Neuronal stem cell (in vitro differentiated cells): ENCODE measurements at regions not wholly inside any gene's neighbourhood (a gene's known extent, or its start where the extent isn't known, plus 50 kb on each side); places are given as distances from the start of the nearest gene placed in this dataset.
"Not testable (repeated sequence)": the region's sequence is repeated elsewhere in the genome, so short reads cannot be mapped to it uniquely, and the experiment has no call there.

Experiments used
- DNase-seq: peaks from one replicate; pipeline ENCODE4 v3.0.0-alpha.2; 2013; ENCODE audit warnings: low spot score
- H2AFZ ChIP-seq: one replicate; pipeline ENCODE4 v1.6.1; 2013; ENCODE audit warnings: mild to moderate bottlenecking, low read length, inconsistent platforms
- H2AK5ac ChIP-seq: 2 replicates; pipeline ENCODE4 v1.6.1; 2013; ENCODE audit warnings: low read depth, mild to moderate bottlenecking, inconsistent platforms, low read length, moderate library complexity, mixed read lengths
- H2BK120ac ChIP-seq: 2 replicates; pipeline ENCODE4 v1.6.1; 2013; ENCODE audit warnings: low read depth, mild to moderate bottlenecking, inconsistent platforms, low read length, moderate library complexity, mixed read lengths
- H2BK12ac ChIP-seq: one replicate; pipeline ENCODE4 v1.6.1; 2013; ENCODE audit warnings: low read length, inconsistent platforms
- H2BK15ac ChIP-seq: 2 replicates; pipeline ENCODE4 v1.6.1; 2013; ENCODE audit warnings: mild to moderate bottlenecking, low read length, inconsistent platforms, mixed read lengths
- H2BK5ac ChIP-seq: one replicate; pipeline ENCODE4 v1.6.1; 2013; ENCODE audit warnings: inconsistent platforms, mild to moderate bottlenecking, low read length, moderate library complexity
- H3K14ac ChIP-seq: one replicate; pipeline ENCODE4 v1.6.1; 2013; ENCODE audit warnings: low read length, inconsistent platforms
- H3K18ac ChIP-seq: 2 replicates; pipeline ENCODE4 v1.6.1; 2013; ENCODE audit warnings: low read length, inconsistent platforms
- H3K23ac ChIP-seq: 2 replicates; pipeline ENCODE4 v1.6.1; 2013; ENCODE audit warnings: low read depth, mild to moderate bottlenecking, mixed read lengths, low read length, inconsistent platforms; ENCODE audit not compliant: poor library complexity
- H3K27ac ChIP-seq: replicated peaks from 3 replicates; pipeline ENCODE4 v1.5.1; 2013; ENCODE audit warnings: low read length, inconsistent platforms
- H3K27me3 ChIP-seq, 3 experiments: 2 replicates each; pipeline ENCODE4 v1.6.1; 2013; ENCODE audit warnings: low read length in 3 of 3, mild to moderate bottlenecking in 2 of 3, inconsistent platforms in 1 of 3, low read depth in 1 of 3, mixed read lengths in 1 of 3, moderate library complexity in 1 of 3; ENCODE audit not compliant: control insufficient read depth in 3 of 3, insufficient read depth in 3 of 3
- H3K36me3 ChIP-seq, 2 donors: replicated peaks in 1 of 2; 2 replicates each; pipeline ENCODE4 v1.6.1; 2013; ENCODE audit warnings: low read length in 2 of 2; ENCODE audit not compliant: control insufficient read depth in 2 of 2, insufficient read depth in 2 of 2
- H3K4ac ChIP-seq: 2 replicates; pipeline ENCODE4 v1.6.1; 2013; ENCODE audit warnings: inconsistent platforms, mild to moderate bottlenecking, low read length, moderate library complexity
- H3K4me1 ChIP-seq, 2 donors: 1 replicate in 1 of 2; 2 replicates in 1 of 2; pipeline ENCODE4 v1.6.1; 2013; ENCODE audit warnings: low read length in 2 of 2, low read depth in 1 of 2; ENCODE audit not compliant: control insufficient read depth in 2 of 2, insufficient read depth in 1 of 2
- H3K4me2 ChIP-seq: one replicate; pipeline ENCODE4 v1.6.1; 2013; ENCODE audit warnings: mild to moderate bottlenecking, low read length, inconsistent platforms; ENCODE audit not compliant: insufficient read depth, poor library complexity, severe bottlenecking
- H3K4me3 ChIP-seq, 2 donors: 2 replicates each; pipeline ENCODE4 v1.5.1; 2013; ENCODE audit warnings: low read length in 2 of 2, mild to moderate bottlenecking in 2 of 2, inconsistent platforms in 1 of 2, moderate library complexity in 1 of 2
- H3K79me1 ChIP-seq: one replicate; pipeline ENCODE4 v1.6.1; 2013; ENCODE audit warnings: low read depth, mild to moderate bottlenecking, inconsistent platforms, low read length, moderate library complexity
- H3K9ac ChIP-seq: one replicate; pipeline ENCODE4 v1.6.1; 2013; ENCODE audit warnings: mild to moderate bottlenecking, low read depth, low read length, inconsistent platforms; ENCODE audit not compliant: poor library complexity
- H3K9me3 ChIP-seq, 2 donors: replicated peaks in 1 of 2; 2 replicates each; pipeline versions ENCODE3 to v1.6.1; 2013; ENCODE audit warnings: low read length in 2 of 2, mild to moderate bottlenecking in 2 of 2, inconsistent platforms in 1 of 2, low read depth in 1 of 2, mixed read lengths in 1 of 2, moderate library complexity in 1 of 2; ENCODE audit not compliant: control insufficient read depth in 2 of 2, insufficient read depth in 1 of 2
- H4K8ac ChIP-seq: one replicate; pipeline ENCODE4 v1.6.1; 2013; ENCODE audit warnings: low read depth, mild to moderate bottlenecking, inconsistent platforms, low read length, moderate library complexity
- H4K91ac ChIP-seq: one replicate; pipeline ENCODE4 v1.6.1; 2013; ENCODE audit warnings: low read length, low read depth, mild to moderate bottlenecking, inconsistent platforms; ENCODE audit not compliant: poor library complexity
- WGBS, 2 donors: extraction: QIAGEN DNeasy Blood & Tissue Kit; methylation state at CpG; one replicate each; pipeline ENCODE4 v1.1.7; 2013; ENCODE audit warnings: missing lambda C conversion rate in 2 of 2, mixed read lengths in 1 of 2; ENCODE audit not compliant: insufficient read length in 2 of 2, insufficient replicate concordance in 1 of 2; ENCODE audit errors: extremely low coverage in 2 of 2; 5-methylcytosine and 5-hydroxymethylcytosine counted together

DNA sequence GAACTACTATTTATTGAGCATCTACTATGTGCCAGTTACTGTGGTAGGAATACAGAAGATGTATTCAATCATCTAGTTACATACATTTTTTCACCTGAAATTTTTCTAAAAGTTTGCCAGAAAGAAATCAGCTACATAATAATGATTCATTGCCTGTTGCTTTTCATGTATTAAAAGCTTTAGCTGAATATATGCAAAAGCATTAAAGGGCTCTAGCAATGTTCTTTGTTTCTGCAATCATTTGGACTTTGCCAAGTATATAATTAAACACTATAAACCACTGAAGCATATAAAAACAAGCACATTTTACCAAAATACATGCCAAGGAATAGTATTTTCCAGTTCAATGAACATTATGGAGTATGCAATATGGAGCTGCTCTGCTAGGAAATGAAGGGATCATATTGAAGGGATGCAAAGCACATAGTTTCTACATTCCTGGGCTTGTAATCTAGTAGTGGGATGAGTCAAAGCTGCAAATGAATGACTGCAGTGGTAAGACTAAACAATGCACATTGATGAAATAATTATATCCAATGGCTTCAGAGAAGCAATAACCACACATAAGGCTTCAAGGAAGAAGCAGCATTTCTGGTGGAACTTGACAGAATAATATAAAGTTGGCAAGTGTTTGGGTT lies 87.7 kb downstream of the FOXD4L6 start:
- H3K4me3 ChIP-seq, H3K9me3 ChIP-seq, H2AK5ac ChIP-seq, H2AFZ ChIP-seq, H3K27me3 ChIP-seq, H4K91ac ChIP-seq, H3K4me2 ChIP-seq, H3K23ac ChIP-seq, H3K18ac ChIP-seq, H2BK12ac ChIP-seq, DNase-seq, H3K27ac ChIP-seq, H3K36me3 ChIP-seq, H2BK5ac ChIP-seq, H3K9ac ChIP-seq, H3K4me1 ChIP-seq, H2BK15ac ChIP-seq, H3K4ac ChIP-seq, H2BK120ac ChIP-seq, H3K79me1 ChIP-seq, H3K14ac ChIP-seq, H4K8ac ChIP-seq: not testable (repeated sequence)

GRCh38 chr9:41035276-41035675 lies 93.2 kb downstream of the FOXD4L6 start:
- not testable (repeated sequence) for H3K4ac ChIP-seq, H2AK5ac ChIP-seq, H3K18ac ChIP-seq, H2BK12ac ChIP-seq, H3K4me2 ChIP-seq, DNase-seq, H3K9ac ChIP-seq, H2BK120ac ChIP-seq, H3K9me3 ChIP-seq, H4K91ac ChIP-seq, H3K36me3 ChIP-seq, H2BK15ac ChIP-seq, H3K4me1 ChIP-seq, H2AFZ ChIP-seq, H3K4me3 ChIP-seq, H3K14ac ChIP-seq, H3K27me3 ChIP-seq, H3K23ac ChIP-seq, H4K8ac ChIP-seq, H3K79me1 ChIP-seq, H2BK5ac ChIP-seq, H3K27ac ChIP-seq
- no CpG with 5 or more reads among the region's 1 CpG for WGBS, 2 donors

DNA sequence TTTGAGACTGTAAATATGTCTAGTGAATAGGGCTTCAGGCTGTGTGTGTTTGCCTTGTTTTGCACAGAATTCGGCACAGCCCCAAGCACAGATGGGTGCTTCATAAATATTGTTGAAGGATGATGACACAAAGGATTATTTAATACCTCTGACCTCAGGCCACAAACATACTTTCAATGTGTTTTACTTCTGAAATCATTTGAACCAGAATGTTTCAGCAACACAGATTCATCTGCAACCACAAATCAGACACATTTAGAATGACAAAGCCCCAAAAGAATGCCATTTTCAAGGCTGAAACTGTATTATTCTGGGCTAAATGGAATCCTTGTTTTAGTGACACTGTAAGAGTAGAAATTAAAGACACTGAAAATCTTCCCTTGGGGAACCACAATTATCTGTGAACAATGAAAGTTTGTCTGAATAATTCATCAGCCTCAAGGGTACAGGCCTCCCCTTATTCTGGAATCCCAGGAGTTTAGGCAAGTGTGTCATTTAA lies 93.7 kb downstream of the FOXD4L6 start:
- WGBS, 2 donors = no CpG with 5 or more reads among the region's 1 CpG
- not testable (repeated sequence) for H3K14ac ChIP-seq, H3K9ac ChIP-seq, H2BK120ac ChIP-seq, H2BK15ac ChIP-seq, H3K27ac ChIP-seq, H3K4me2 ChIP-seq, H3K18ac ChIP-seq, H3K27me3 ChIP-seq, H4K8ac ChIP-seq, H2BK5ac ChIP-seq, H3K23ac ChIP-seq, H3K79me1 ChIP-seq, H3K4me3 ChIP-seq, H4K91ac ChIP-seq, DNase-seq, H2AFZ ChIP-seq, H3K4me1 ChIP-seq, H2AK5ac ChIP-seq, H2BK12ac ChIP-seq, H3K9me3 ChIP-seq, H3K36me3 ChIP-seq, H3K4ac ChIP-seq

DNA sequence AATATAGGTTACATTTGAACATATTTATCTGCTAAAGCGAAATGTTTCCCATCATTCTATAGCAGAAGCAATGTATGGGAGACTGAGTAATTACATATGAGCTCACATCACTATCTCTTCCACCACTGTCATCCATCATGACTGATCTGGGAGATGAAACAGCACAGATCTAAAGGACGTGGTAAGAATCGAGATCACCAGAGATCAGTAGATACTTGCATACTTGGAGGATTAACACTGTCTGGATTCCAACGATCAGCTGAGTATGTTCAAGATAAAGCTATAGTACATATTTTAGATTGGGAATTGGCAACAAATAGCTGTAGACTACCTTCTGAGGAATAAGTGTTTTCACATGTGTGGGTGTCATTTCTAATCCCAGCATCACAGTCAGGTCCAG lies 94.6 kb downstream of the FOXD4L6 start:
- H2AFZ ChIP-seq, H3K9ac ChIP-seq, H3K23ac ChIP-seq, H2BK15ac ChIP-seq, DNase-seq, H3K18ac ChIP-seq, H3K79me1 ChIP-seq, H2BK5ac ChIP-seq, H2BK120ac ChIP-seq, H3K4ac ChIP-seq, H3K36me3 ChIP-seq, H3K4me3 ChIP-seq, H2AK5ac ChIP-seq, H3K27me3 ChIP-seq, H3K27ac ChIP-seq, H3K4me1 ChIP-seq, H3K9me3 ChIP-seq, H4K91ac ChIP-seq, H3K14ac ChIP-seq, H4K8ac ChIP-seq, H2BK12ac ChIP-seq, H3K4me2 ChIP-seq: not testable (repeated sequence)
- no CpG with 5 or more reads among the region's 4 CpGs for WGBS, 2 donors
